ENCODE measurements at regions not wholly inside any gene's neighbourhood (a gene's known extent, or its start where the extent isn't known, plus 50 kb on each side); places are given as distances from the start of the nearest gene placed in this dataset.

DNA sequence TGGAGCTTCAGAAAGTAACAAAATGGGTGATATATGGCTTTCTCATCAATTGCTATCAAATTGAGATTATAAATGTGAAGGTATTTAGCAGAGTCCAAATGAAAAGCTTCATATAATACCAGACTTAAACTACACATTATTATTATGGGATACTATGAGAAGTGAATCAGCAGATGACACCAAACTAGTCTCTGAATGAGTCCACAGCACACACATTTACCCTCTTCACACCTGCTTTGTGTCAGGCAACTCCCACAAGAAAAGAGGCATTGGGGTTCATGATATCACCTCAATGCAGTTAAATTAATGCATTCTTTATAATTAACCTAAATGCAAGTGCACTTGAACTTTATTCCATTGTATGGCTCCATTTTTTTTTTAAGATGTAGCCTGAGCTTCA, 330.5 kb downstream of the BCL11B start:
- no peak for TF ChIP-seq EZH2 (IDR thresholded peaks at IDR 0.05; ENCODE audit: insufficient read depth, poor library complexity, severe bottlenecking)
- no peak for TF ChIP-seq EZH2phosphoT487 (IDR thresholded peaks at IDR 0.05; ENCODE audit: insufficient read depth, low read depth)
- Histone ChIP-seq H3K36me3 (ENCODE audit: low read depth) (no peaks in the 10 kb centered on the region), H4K20me1 (ENCODE audit: insufficient read depth) (no peaks in the 10 kb centered on the region), H3K4me1 (ENCODE audit: insufficient read depth) (no peaks in the 10 kb centered on the region), H3K4me3 (no peak overlapping the region), H3K27ac (no peak overlapping the region), H3K27me3 (replicated peaks; ENCODE audit: insufficient read depth) (no peaks in the 10 kb centered on the region), H3K79me2 (ENCODE audit: insufficient read depth) (no peaks in the 10 kb centered on the region), H2AFZ (no peak overlapping the region), H3K9me2 (ENCODE audit: insufficient read depth) (no peaks in the 10 kb centered on the region), H3F3A (ENCODE audit: insufficient read depth) (no peaks in the 10 kb centered on the region), H3K9ac (no peak overlapping the region), H3K9me3 (ENCODE audit: low read depth) (no peaks in the 10 kb centered on the region), H3K4me2 (ENCODE audit: unreplicated experiment) (no peak overlapping the region)
- no peak for DNase-seq
- in situ Hi-C loops (cut with MboI), result no loop called here

DNA sequence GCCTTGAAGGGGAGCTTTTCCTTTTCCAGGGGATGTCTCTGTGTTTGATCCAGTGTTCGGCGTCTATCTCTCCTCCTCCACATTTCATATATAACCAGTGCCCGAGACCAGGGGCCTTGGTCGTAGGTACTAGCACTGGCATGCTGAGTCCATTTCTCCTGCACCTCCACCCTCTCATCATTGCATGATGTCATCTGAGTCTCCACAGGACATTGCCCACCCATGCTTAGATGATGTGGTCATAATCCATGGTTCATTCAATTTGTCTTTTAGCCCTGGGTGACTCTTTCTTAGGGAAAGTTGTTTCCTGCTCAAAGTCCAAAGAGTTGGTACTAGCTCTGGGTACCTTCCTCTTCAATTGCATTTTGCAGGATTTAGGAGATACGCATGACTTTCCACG, 328.1 kb downstream of the BCL11B start:
- no peaks in the 10 kb centered on the region for H3K36me3 ChIP-seq (ENCODE audit: low read depth)
- no peaks in the 10 kb centered on the region for H3F3A ChIP-seq (ENCODE audit: insufficient read depth)
- H2AFZ ChIP-seq, result no peak overlapping the region
- H3K9me2 ChIP-seq (ENCODE audit: insufficient read depth), result no peaks in the 10 kb centered on the region
- H3K79me2 ChIP-seq (ENCODE audit: insufficient read depth), result no peaks in the 10 kb centered on the region
- no peak overlapping the region for H3K4me3 ChIP-seq
- no peaks in the 10 kb centered on the region for H3K9me3 ChIP-seq (ENCODE audit: low read depth)
- no peak overlapping the region for H3K27ac ChIP-seq
- H4K20me1 ChIP-seq (ENCODE audit: insufficient read depth), result no peaks in the 10 kb centered on the region
- in situ Hi-C loops (cut with MboI), result no loop called here
- no peak overlapping the region for H3K9ac ChIP-seq
- no peak overlapping the region for H3K4me2 ChIP-seq (ENCODE audit: unreplicated experiment)
- no peaks in the 10 kb centered on the region for H3K4me1 ChIP-seq (ENCODE audit: insufficient read depth)
- 83 to 87% methylated on average over 6 of the region's 6 CpGs for WGBS, 2 experiments (ENCODE audit: low coverage in 1 of 2, low lambda C conversion rate in 2 of 2, missing lambda C conversion rate in 2 of 2)
- no peaks in the 10 kb centered on the region for H3K27me3 ChIP-seq (replicated peaks; ENCODE audit: insufficient read depth)
- no peak for DNase-seq
- TF ChIP-seq EZH2phosphoT487 (IDR thresholded peaks at IDR 0.05; ENCODE audit: insufficient read depth, low read depth), result no peak
- no peak for TF ChIP-seq EZH2 (IDR thresholded peaks at IDR 0.05; ENCODE audit: insufficient read depth, poor library complexity, severe bottlenecking)

DNA sequence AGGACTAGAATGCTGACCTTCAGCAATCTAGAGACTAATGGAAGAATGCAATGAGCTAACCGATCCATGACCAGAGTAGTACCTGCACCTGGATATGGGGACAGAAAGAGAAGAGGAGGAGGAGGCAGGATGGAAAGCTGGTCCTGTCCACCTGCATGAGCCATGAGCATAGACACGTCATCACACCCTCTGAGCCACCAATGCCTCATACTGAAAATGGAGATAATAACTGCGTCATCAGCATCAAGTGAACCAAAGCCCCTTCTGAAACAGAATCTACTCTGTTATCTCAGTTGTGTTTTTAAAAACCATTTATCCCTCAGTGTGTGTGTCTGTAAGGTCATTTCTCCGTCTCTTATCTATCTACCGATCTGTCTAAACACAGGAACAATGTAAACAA, 327.0 kb downstream of the BCL11B start:
- H4K20me1 ChIP-seq (ENCODE audit: insufficient read depth), result no peaks in the 10 kb centered on the region
- no peak overlapping the region for H3K9ac ChIP-seq
- H3K4me3 ChIP-seq, result no peak overlapping the region
- H3K36me3 ChIP-seq (ENCODE audit: low read depth), result no peaks in the 10 kb centered on the region
- no peak for DNase-seq
- H3K4me1 ChIP-seq (ENCODE audit: insufficient read depth), result no peaks in the 10 kb centered on the region
- no peaks in the 10 kb centered on the region for H3K27me3 ChIP-seq (replicated peaks; ENCODE audit: insufficient read depth)
- H2AFZ ChIP-seq, result no peak overlapping the region
- WGBS, 2 experiments (ENCODE audit: low coverage in 1 of 2, low lambda C conversion rate in 2 of 2, missing lambda C conversion rate in 2 of 2), result 70 to 73% methylated on average over 5 of the region's 5 CpGs
- no peak overlapping the region for H3K27ac ChIP-seq
- no peaks in the 10 kb centered on the region for H3K79me2 ChIP-seq (ENCODE audit: insufficient read depth)
- TF ChIP-seq EZH2phosphoT487 (IDR thresholded peaks at IDR 0.05; ENCODE audit: insufficient read depth, low read depth) (no peak), EZH2 (IDR thresholded peaks at IDR 0.05; ENCODE audit: insufficient read depth, poor library complexity, severe bottlenecking) (no peak)
- no peak overlapping the region for H3K4me2 ChIP-seq (ENCODE audit: unreplicated experiment)
- in situ Hi-C loops (cut with MboI), result no loop called here
- no peaks in the 10 kb centered on the region for H3K9me2 ChIP-seq (ENCODE audit: insufficient read depth)
- no peaks in the 10 kb centered on the region for H3K9me3 ChIP-seq (ENCODE audit: low read depth)
- no peaks in the 10 kb centered on the region for H3F3A ChIP-seq (ENCODE audit: insufficient read depth)

DNA sequence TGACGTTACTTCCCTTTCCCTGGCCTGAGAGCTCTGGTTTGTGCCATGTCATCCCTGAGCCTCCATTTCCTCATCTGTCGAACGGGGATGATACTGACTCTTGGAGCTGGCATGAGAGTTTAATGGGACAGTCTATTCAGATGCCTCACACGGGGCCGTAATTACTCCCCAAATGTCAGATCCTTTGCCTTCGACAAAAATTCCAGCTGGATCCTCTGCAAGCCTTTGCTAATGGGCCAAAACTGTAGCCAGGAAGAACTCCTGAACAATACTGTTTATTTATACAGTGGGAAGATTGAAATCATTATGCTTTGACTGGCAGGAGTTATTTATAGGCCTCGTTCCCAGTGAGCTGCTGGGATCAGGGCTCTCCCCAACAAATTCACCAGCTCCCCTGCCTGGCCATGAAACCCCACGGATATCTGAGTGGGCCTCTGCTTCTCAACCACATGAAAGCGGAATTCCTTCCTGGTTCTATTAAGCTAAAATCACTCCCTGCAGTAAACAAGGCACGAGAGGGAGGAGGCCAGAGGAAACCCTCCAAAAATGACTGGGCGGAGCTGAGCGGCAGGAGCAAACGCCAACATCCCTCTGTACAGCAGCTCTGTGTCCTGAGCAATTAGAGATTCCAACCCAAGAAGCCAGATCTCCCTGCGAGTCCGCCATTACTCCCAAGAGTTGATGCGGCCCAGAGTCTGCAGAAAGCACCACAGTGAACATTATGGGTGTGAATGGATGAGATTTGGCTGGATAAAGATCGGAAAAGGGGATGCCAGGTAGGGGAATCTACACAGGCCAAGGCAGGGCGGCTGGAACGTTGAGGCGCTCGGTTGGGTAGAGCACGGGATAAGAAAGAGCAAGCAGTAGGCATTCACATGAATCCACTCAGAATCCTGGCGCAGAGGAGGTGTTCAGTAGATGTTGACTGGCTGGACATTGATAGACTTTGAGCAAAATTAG, 326.1 kb downstream of the BCL11B start:
- no peak overlapping the region for H3K4me2 ChIP-seq (ENCODE audit: unreplicated experiment)
- DNase-seq, result no peak
- no peak overlapping the region for H3K27ac ChIP-seq
- H3K36me3 ChIP-seq (ENCODE audit: low read depth), result no peaks in the 10 kb centered on the region
- no peak overlapping the region for H3K4me3 ChIP-seq
- H3K9me3 ChIP-seq (ENCODE audit: low read depth), result no peaks in the 10 kb centered on the region
- in situ Hi-C loops (cut with MboI), result no loop called here
- no peak overlapping the region for H3K9ac ChIP-seq
- H3F3A ChIP-seq (ENCODE audit: insufficient read depth), result no peaks in the 10 kb centered on the region
- 26% methylated on average over 23 of the region's 23 CpGs for WGBS, 2 experiments (ENCODE audit: low coverage in 1 of 2, low lambda C conversion rate in 2 of 2, missing lambda C conversion rate in 2 of 2)
- H3K4me1 ChIP-seq (ENCODE audit: insufficient read depth), result no peaks in the 10 kb centered on the region
- H2AFZ ChIP-seq, result no peak overlapping the region
- no peaks in the 10 kb centered on the region for H3K9me2 ChIP-seq (ENCODE audit: insufficient read depth)
- H3K27me3 ChIP-seq (replicated peaks; ENCODE audit: insufficient read depth), result no peaks in the 10 kb centered on the region
- H4K20me1 ChIP-seq (ENCODE audit: insufficient read depth), result no peaks in the 10 kb centered on the region
- TF ChIP-seq EZH2 (IDR thresholded peaks at IDR 0.05; ENCODE audit: insufficient read depth, poor library complexity, severe bottlenecking) (no peak), EZH2phosphoT487 (IDR thresholded peaks at IDR 0.05; ENCODE audit: insufficient read depth, low read depth) (no peak)
- H3K79me2 ChIP-seq (ENCODE audit: insufficient read depth), result no peaks in the 10 kb centered on the region

Measured in GM23248 (cell line).